ENCODE measurements at regions not wholly inside any gene's neighbourhood (a gene's known extent, or its start where the extent isn't known, plus 50 kb on each side); places are given as distances from the start of the nearest gene placed in this dataset.

DNA sequence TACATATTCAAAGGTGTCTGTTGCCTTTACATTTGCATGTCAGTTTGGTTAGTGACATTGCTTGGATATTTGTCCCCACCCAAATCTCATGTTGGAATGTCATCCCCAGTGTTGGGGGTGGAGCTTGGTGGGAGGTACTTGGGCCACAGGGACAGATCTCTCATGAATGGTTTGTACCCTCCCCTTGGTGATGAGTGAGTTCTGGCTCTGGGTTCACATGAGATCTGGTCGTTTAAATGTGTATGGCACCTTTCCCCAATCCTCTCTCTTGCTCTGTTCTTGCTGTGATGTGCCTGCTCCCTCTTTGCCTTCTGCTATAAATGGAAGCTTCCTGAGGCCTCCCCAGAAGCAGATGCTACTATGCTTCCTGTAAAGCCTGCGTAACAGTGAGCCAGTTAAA lies 207.9 kb upstream of the DIO3 start:
- DNase-seq (ENCODE audit: extremely low read depth, insufficient read length): no peak

DNA sequence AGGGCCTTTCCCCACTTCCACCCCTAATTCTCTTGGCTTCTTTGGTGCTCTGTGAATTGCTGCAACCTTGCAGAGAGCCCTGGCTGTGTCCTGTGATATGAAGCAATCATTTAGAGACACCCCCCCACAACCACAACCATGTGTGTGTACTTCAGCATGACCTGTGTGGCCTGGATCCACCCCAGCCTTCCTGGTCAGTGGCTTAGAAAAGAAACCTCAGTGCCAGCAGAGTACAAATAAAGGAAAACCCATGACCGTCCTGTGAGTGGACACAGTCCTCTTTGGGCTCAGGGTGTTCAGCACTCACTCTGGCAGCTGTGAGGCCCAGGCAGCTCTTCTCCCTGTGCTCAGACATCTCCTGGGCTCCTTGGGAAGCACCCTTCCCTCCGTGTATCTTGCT lies 206.6 kb upstream of the DIO3 start:
- DNase-seq (ENCODE audit: extremely low read depth, insufficient read length): no peak
- no peak for TF ChIP-seq CTCF (IDR thresholded peaks at IDR 0.05; ENCODE audit: insufficient read depth, low read length, poor library complexity, severe bottlenecking)
- no peaks in the 10 kb centered on the region for H3K27me3 ChIP-seq (replicated peaks; ENCODE audit: control insufficient read depth, insufficient read depth, low read length)
- H3K4me3 ChIP-seq (replicated peaks; ENCODE audit: low read depth, low read length): no peak overlapping the region
- H3K36me3 ChIP-seq (ENCODE audit: control insufficient read depth, insufficient read depth, low read length): no peaks in the 10 kb centered on the region

More for the DNA sequence above, 207.9 kb upstream of the DIO3 start:
- TF ChIP-seq CTCF (IDR thresholded peaks at IDR 0.05; ENCODE audit: insufficient read depth, low read length, poor library complexity, severe bottlenecking): no peak
- H3K27me3 ChIP-seq (replicated peaks; ENCODE audit: control insufficient read depth, insufficient read depth, low read length): no peaks in the 10 kb centered on the region
- no peaks in the 10 kb centered on the region for H3K36me3 ChIP-seq (ENCODE audit: control insufficient read depth, insufficient read depth, low read length)
- H3K4me3 ChIP-seq (replicated peaks; ENCODE audit: low read depth, low read length): no peak overlapping the region

DNA sequence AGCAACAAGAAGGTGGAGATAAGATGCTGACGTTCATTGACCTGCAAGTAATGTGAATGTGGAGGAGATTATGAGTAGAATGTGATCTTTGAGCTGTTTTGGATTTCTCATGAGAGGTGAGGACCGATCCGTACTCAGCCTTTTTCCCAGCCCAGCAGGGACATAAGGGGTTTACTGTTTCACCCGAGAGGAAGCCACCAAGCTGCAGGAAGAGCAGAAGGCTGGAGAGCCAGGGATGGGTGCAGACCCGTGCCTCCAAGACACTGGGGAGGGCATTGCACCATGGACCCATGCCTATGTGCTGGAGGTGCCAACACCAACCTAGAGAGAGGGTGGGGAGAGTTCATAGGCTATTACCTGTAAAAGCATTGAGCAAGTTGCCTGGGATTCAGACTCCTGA lies 206.0 kb upstream of the DIO3 start:
- no peak for TF ChIP-seq CTCF (IDR thresholded peaks at IDR 0.05; ENCODE audit: insufficient read depth, low read length, poor library complexity, severe bottlenecking)
- H3K4me3 ChIP-seq (replicated peaks; ENCODE audit: low read depth, low read length): no peak overlapping the region
- no peaks in the 10 kb centered on the region for H3K36me3 ChIP-seq (ENCODE audit: control insufficient read depth, insufficient read depth, low read length)
- DNase-seq (ENCODE audit: extremely low read depth, insufficient read length): no peak
- H3K27me3 ChIP-seq (replicated peaks; ENCODE audit: control insufficient read depth, insufficient read depth, low read length): no peaks in the 10 kb centered on the region

- Histone ChIP-seq H3K27me3 (replicated peaks; ENCODE audit: control insufficient read depth, insufficient read depth, low read length) (no peaks in the 10 kb centered on the region), H3K36me3 (ENCODE audit: control insufficient read depth, insufficient read depth, low read length) (no peaks in the 10 kb centered on the region), H3K4me3 (replicated peaks; ENCODE audit: low read depth, low read length) (no peak overlapping the region)
- no peak for DNase-seq (ENCODE audit: extremely low read depth, insufficient read length)
- TF ChIP-seq CTCF (IDR thresholded peaks at IDR 0.05; ENCODE audit: insufficient read depth, low read length, poor library complexity, severe bottlenecking): no peak
These were observed 204.3 kb upstream of the DIO3 start for GRCh38 chr14:101357038-101357437.

GRCh38 chr14:101357559-101358319 lies 203.6 kb upstream of the DIO3 start:
- DNase-seq (ENCODE audit: extremely low read depth, insufficient read length): no peak
- no peak for TF ChIP-seq CTCF (IDR thresholded peaks at IDR 0.05; ENCODE audit: insufficient read depth, low read length, poor library complexity, severe bottlenecking)
- no peak overlapping the region for H3K4me3 ChIP-seq (replicated peaks; ENCODE audit: low read depth, low read length)
- H3K27me3 ChIP-seq (replicated peaks; ENCODE audit: control insufficient read depth, insufficient read depth, low read length): no peaks in the 10 kb centered on the region
- H3K36me3 ChIP-seq (ENCODE audit: control insufficient read depth, insufficient read depth, low read length): no peaks in the 10 kb centered on the region
